RWPE2 (cell line): ENCODE measurements at regions not wholly inside any gene's neighbourhood (a gene's known extent, or its start where the extent isn't known, plus 50 kb on each side); places are given as distances from the start of the nearest gene placed in this dataset.

Source experiments
- ATAC-seq: fragments of 200-7000 bp; cut with Tn5 transposase; 3 replicates; pipeline ENCODE4 v1.9.1; 2021; ENCODE audit warnings: low read depth
- DNase-seq: peaks from one replicate; pipeline ENCODE4 v3.0.0-alpha.2; 2020; ENCODE audit warnings: low spot score
- H3K27ac ChIP-seq: fragments of 450-650 bp; 2 replicates; pipeline ENCODE4 v1.5.1; 2017; ENCODE audit warnings: mild to moderate bottlenecking; ENCODE audit not compliant: poor library complexity, severe bottlenecking
- H3K27me3 ChIP-seq: fragments of 250-450 bp; sonication (Bioruptor Pico); 2 replicates; pipeline ENCODE4 v1.5.1; 2021; ENCODE audit warnings: mild to moderate bottlenecking, moderate library complexity; ENCODE audit not compliant: insufficient read depth, poor library complexity, severe bottlenecking
- H3K36me3 ChIP-seq: fragments of 250-450 bp; sonication (Bioruptor Pico); 2 replicates; pipeline ENCODE4 v1.5.1; 2020; ENCODE audit warnings: low read depth, mild to moderate bottlenecking, moderate library complexity
- H3K4me1 ChIP-seq: fragments of 250-450 bp; sonication (Bioruptor Pico); 2 replicates; pipeline ENCODE4 v1.5.1; 2021; ENCODE audit warnings: mild to moderate bottlenecking, moderate library complexity; ENCODE audit not compliant: insufficient read depth, poor library complexity, severe bottlenecking
- H3K4me3 ChIP-seq: fragments of 250-450 bp; sonication (Bioruptor Pico); 2 replicates; pipeline ENCODE4 v1.5.1; 2021; ENCODE audit warnings: mild to moderate bottlenecking, moderate library complexity; ENCODE audit not compliant: severe bottlenecking
- H3K9me3 ChIP-seq: fragments of 250-450 bp; sonication (Bioruptor Pico); 2 replicates; pipeline ENCODE4 v1.5.1; 2021; ENCODE audit warnings: mild to moderate bottlenecking, moderate library complexity; ENCODE audit not compliant: severe bottlenecking
- TF ChIP-seq, protein P1 (sequence below): fragments of 450-650 bp; IDR thresholded peaks from one replicate; pipeline ENCODE4 v1.5.1; 2017; ENCODE audit warnings: mild to moderate bottlenecking, moderate library complexity; ENCODE audit not compliant: poor library complexity, severe bottlenecking

DNA sequence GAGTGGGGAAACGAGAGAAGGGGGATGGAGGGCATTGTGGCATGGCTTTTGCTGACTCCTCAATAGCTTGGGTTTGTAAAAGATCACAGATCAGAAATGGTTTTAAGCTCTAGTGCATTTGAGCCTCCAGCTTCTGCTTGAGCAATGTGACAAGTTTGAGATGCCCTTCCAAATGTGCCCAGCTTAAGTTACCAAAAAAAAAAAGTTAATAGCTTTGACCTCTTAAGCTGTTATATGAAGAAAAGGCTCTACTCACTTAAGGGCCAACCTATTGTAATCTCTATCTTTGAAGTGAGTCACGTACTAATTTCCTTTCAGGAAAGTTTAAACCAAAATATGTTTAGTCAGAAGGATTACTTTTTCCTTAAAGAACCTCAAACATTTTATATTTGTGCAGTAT, 428.8 kb upstream of the ACTBL2 start:
- H3K4me1 ChIP-seq = no peaks in the 10 kb centered on the region
- TF ChIP-seq, protein P1, sequence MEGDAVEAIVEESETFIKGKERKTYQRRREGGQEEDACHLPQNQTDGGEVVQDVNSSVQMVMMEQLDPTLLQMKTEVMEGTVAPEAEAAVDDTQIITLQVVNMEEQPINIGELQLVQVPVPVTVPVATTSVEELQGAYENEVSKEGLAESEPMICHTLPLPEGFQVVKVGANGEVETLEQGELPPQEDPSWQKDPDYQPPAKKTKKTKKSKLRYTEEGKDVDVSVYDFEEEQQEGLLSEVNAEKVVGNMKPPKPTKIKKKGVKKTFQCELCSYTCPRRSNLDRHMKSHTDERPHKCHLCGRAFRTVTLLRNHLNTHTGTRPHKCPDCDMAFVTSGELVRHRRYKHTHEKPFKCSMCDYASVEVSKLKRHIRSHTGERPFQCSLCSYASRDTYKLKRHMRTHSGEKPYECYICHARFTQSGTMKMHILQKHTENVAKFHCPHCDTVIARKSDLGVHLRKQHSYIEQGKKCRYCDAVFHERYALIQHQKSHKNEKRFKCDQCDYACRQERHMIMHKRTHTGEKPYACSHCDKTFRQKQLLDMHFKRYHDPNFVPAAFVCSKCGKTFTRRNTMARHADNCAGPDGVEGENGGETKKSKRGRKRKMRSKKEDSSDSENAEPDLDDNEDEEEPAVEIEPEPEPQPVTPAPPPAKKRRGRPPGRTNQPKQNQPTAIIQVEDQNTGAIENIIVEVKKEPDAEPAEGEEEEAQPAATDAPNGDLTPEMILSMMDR = no peak
- H3K36me3 ChIP-seq = no peaks in the 10 kb centered on the region
- H3K27me3 ChIP-seq = no peaks in the 10 kb centered on the region
- H3K4me3 ChIP-seq = no peak overlapping the region
- ATAC-seq = no peak
- no peak for DNase-seq
- no peak overlapping the region for H3K27ac ChIP-seq
- no peaks in the 10 kb centered on the region for H3K9me3 ChIP-seq

DNA sequence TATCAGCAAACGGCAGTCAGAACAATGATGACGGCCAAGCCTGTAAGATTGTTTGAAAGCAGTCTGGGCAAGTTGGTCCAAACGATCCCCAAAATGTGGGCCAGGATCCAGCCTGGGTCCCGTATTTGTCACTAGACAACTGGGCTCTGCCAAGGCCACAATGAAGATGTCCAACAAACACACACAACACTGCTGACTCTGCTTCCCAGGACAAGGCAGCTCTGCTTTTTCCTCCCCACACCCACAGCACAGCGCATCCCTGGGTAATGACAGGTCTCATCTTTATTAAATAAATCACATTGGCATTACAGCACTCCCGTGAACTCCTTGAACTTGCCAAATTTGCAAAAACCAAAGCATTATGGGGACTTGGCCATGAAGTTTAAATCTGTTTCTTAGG, 424.1 kb upstream of the ACTBL2 start:
- ATAC-seq (no peak), DNase-seq (no peak)
- Histone ChIP-seq H3K27ac (no peak overlapping the region), H3K4me3 (no peak overlapping the region), H3K36me3 (no peaks in the 10 kb centered on the region), H3K4me1 (no peaks in the 10 kb centered on the region), H3K27me3 (no peaks in the 10 kb centered on the region), H3K9me3 (no peaks in the 10 kb centered on the region)
- TF ChIP-seq, protein P1 = no peak

DNA sequence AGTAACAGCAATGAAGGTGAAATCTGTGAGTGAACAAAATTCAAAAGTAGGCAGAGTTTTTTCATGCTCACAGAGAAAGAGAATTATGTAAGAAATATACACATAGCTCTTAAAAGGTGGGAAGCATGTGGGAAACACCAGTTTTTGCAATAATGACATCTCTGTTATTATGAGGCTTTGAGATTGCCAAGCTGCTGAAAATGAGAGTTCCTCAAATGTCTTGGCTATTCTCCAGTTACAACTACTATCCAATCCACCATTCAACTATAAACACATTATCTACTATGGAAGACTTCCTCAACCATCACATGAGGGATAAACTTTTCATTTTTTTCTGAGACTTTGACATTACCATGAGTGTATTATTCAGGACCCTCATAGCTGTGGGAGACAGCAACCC, 420.8 kb upstream of the ACTBL2 start:
- H3K27me3 ChIP-seq = no peaks in the 10 kb centered on the region
- H3K36me3 ChIP-seq = no peaks in the 10 kb centered on the region
- H3K27ac ChIP-seq = no peak overlapping the region
- TF ChIP-seq, protein P1 = no peak
- no peak for ATAC-seq
- H3K4me3 ChIP-seq = no peak overlapping the region
- DNase-seq = no peak
- no peaks in the 10 kb centered on the region for H3K9me3 ChIP-seq
- no peaks in the 10 kb centered on the region for H3K4me1 ChIP-seq

DNA sequence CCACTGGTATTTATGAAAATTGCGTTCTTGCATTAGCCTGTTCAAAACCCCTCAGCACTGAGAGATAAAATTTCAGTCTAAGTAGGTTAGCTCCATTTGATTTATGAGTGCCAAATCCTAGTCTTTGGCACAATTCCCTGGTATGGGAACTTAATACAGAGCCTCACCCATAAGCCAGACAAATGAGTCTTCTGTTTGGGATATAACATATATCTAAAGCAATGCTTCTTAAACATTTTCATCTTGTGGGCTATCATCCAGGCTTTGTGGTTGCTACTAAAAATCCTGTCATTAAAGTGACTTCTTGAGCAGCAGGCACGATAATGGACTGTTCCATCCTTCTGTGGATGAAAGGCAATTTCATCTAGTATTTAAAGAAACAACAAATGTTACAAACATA, 419.5 kb upstream of the ACTBL2 start:
- Histone ChIP-seq H3K27ac (no peak overlapping the region), H3K27me3 (no peaks in the 10 kb centered on the region), H3K4me3 (no peak overlapping the region), H3K9me3 (no peaks in the 10 kb centered on the region), H3K4me1 (no peaks in the 10 kb centered on the region), H3K36me3 (no peaks in the 10 kb centered on the region)
- TF ChIP-seq, protein P1 = no peak
- DNase-seq (no peak), ATAC-seq (no peak)

DNA sequence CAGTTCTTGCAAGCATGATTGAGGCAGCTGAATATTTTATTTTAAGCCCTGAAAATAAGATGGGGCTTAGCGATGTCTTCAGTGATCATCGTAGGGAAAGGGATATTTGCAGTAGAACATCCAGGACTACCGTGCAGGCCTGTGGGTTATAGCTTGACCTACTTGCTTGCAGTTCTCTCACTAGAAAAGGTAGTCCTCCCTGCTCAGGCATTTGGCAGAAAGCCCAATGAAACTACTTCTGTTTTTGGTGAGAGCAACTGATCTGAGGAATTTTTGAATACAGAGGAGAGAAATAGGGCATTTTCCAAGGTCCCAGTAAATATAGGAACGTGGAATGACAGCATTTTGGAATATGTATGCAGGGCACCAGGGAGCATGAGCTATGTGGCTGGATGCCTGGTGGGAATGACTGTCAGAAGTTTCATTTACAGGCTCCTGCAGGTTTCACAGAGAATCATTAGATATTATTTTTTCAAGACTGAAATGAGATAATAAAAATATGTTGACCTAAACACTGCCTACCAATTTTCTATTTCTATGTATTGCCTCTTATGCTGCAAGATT, 417.9 kb upstream of the ACTBL2 start:
- TF ChIP-seq, protein P1 = no peak
- Histone ChIP-seq H3K4me3 (no peak overlapping the region), H3K36me3 (no peaks in the 10 kb centered on the region), H3K27ac (no peak overlapping the region), H3K4me1 (peaks cover 3% of the 10 kb centered on the region), H3K9me3 (no peaks in the 10 kb centered on the region), H3K27me3 (no peaks in the 10 kb centered on the region)
- no peak; the same call in 2 of the 3 replicates for ATAC-seq
- no peak for DNase-seq
